ENCODE measurements at regions not wholly inside any gene's neighbourhood (a gene's known extent, or its start where the extent isn't known, plus 50 kb on each side); places are given as distances from the start of the nearest gene placed in this dataset.

- no peak for TF ChIP-seq CTCF (IDR thresholded peaks at IDR 0.05; ENCODE audit: insufficient read depth, low read length, severe bottlenecking)
- Histone ChIP-seq H3K4me3 (ENCODE audit: low read depth, low read length) (no peak overlapping the region), H3K36me3 (ENCODE audit: control insufficient read depth, insufficient read depth, low read length) (no peaks in the 10 kb centered on the region), H3K27me3 (ENCODE audit: control insufficient read depth, insufficient read depth, low read length) (no peaks in the 10 kb centered on the region)
- DNase-seq (ENCODE audit: low read depth) (no peak), FAIRE-seq (no peak)
Measured at GRCh38 chr3:159922193-159922840, 66.3 kb upstream of the IL12A start.

DNA sequence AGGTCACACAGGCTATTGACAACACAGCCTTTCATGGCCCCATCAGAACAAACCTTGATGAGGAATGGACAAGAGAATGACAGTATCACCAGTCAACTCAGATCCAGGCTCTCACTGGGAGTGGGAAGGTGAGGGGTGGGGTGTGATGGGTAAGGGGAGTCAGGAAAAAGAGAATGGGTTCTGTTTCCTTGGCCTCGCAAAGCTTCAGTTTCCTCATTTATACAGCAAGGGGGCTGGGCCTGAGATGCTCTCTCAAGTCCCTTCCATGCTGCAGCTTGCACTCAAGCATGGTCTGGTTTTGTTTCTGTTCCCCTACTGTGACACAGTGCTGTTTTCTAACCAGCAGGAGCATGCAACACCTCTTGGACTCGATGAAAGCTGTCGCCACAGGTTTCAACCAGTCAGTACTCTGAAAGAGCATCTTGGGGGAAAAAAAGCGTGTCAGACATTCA, 65.7 kb upstream of the IL12A start:
- no peak for FAIRE-seq
- Histone ChIP-seq H3K36me3 (ENCODE audit: control insufficient read depth, insufficient read depth, low read length) (no peaks in the 10 kb centered on the region), H3K4me3 (ENCODE audit: low read depth, low read length) (no peak overlapping the region)

GRCh38 chr3:159923336-159923735, 65.3 kb upstream of the IL12A start:
- Histone ChIP-seq H3K27me3 (ENCODE audit: control insufficient read depth, insufficient read depth, low read length) (no peaks in the 10 kb centered on the region), H3K4me3 (ENCODE audit: low read depth, low read length) (no peak overlapping the region), H3K36me3 (ENCODE audit: control insufficient read depth, insufficient read depth, low read length) (no peaks in the 10 kb centered on the region)
- no peak for DNase-seq (ENCODE audit: low read depth)
- FAIRE-seq: no peak
- no peak for TF ChIP-seq CTCF (IDR thresholded peaks at IDR 0.05; ENCODE audit: insufficient read depth, low read length, severe bottlenecking)

More for the DNA sequence above, 65.7 kb upstream of the IL12A start:
- TF ChIP-seq CTCF (IDR thresholded peaks at IDR 0.05; ENCODE audit: insufficient read depth, low read length, severe bottlenecking): no peak
- no peak for DNase-seq (ENCODE audit: low read depth)
- H3K27me3 ChIP-seq (ENCODE audit: control insufficient read depth, insufficient read depth, low read length): no peaks in the 10 kb centered on the region

DNA sequence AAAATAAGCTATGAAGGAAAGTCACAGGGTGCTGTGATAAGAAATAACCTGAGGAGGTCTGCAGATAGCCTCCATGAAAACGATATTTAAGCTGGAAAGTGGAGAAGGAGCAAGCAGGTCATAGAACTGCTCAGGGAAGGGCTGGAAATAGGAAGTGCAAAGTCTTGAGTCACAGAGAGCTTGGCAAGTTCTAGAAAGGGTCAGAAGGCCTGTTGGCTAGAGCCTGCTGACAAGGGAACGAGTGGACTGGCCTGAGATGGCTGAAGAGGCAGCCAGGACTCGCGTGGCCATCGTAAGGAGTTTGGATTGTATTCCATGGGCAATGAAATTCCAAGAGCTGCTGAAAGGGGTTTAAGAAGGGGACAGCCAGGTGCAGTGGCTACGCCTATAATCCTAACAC, 64.7 kb upstream of the IL12A start:
- FAIRE-seq: no peak
- H3K36me3 ChIP-seq (ENCODE audit: control insufficient read depth, insufficient read depth, low read length): no peaks in the 10 kb centered on the region
- no peaks in the 10 kb centered on the region for H3K27me3 ChIP-seq (ENCODE audit: control insufficient read depth, insufficient read depth, low read length)
- TF ChIP-seq CTCF (IDR thresholded peaks at IDR 0.05; ENCODE audit: insufficient read depth, low read length, severe bottlenecking): no peak
- H3K4me3 ChIP-seq (ENCODE audit: low read depth, low read length): no peak overlapping the region
- DNase-seq (ENCODE audit: low read depth): no peak

DNA sequence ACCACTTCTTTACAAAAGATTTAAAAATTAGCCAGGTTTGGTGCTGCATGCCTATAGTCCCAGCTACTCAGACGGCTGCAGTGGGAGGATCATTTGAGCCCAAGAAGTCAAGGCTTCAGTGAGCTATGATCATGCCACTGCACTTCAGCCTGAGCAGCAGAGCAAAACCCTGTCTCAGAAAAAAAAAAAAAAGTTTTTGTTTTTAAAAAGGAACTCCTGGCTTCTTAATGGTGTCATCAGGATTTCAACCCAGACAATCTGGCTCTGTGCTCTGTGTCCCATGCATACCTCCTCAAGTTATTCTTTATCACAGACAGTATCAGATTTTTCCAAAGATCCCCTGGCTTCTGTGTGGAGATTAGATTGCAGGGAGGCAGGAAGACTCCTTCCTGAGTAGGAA, 64.2 kb upstream of the IL12A start:
- no peak for TF ChIP-seq CTCF (IDR thresholded peaks at IDR 0.05; ENCODE audit: insufficient read depth, low read length, severe bottlenecking)
- Histone ChIP-seq H3K27me3 (ENCODE audit: control insufficient read depth, insufficient read depth, low read length) (no peaks in the 10 kb centered on the region), H3K4me3 (ENCODE audit: low read depth, low read length) (no peak overlapping the region), H3K36me3 (ENCODE audit: control insufficient read depth, insufficient read depth, low read length) (no peaks in the 10 kb centered on the region)
- no peak for FAIRE-seq
- DNase-seq (ENCODE audit: low read depth): no peak

- FAIRE-seq (no peak), DNase-seq (ENCODE audit: low read depth) (no peak)
- no peaks in the 10 kb centered on the region for H3K27me3 ChIP-seq (ENCODE audit: control insufficient read depth, insufficient read depth, low read length)
- H3K36me3 ChIP-seq (ENCODE audit: control insufficient read depth, insufficient read depth, low read length): no peaks in the 10 kb centered on the region
- no peak for TF ChIP-seq CTCF (IDR thresholded peaks at IDR 0.05; ENCODE audit: insufficient read depth, low read length, severe bottlenecking)
- no peak overlapping the region for H3K4me3 ChIP-seq (ENCODE audit: low read depth, low read length)
Measured at GRCh38 chr3:159925248-159925647, 63.4 kb upstream of the IL12A start.

Measured in bronchial epithelial cell (primary cell).